Kidney glomerular epithelial cell (primary cell): ENCODE measurements at regions not wholly inside any gene's neighbourhood (a gene's known extent, or its start where the extent isn't known, plus 50 kb on each side); places are given as distances from the start of the nearest gene placed in this dataset.

Experiments
- DNase-seq: peaks from one replicate; lab custom pipeline; 2025; lab: John Stamatoyannopoulos, UW

GRCh38 chr20:62562831-62563230, 79.5 kb upstream of the SLCO4A1 start:
- no peak for DNase-seq

DNA sequence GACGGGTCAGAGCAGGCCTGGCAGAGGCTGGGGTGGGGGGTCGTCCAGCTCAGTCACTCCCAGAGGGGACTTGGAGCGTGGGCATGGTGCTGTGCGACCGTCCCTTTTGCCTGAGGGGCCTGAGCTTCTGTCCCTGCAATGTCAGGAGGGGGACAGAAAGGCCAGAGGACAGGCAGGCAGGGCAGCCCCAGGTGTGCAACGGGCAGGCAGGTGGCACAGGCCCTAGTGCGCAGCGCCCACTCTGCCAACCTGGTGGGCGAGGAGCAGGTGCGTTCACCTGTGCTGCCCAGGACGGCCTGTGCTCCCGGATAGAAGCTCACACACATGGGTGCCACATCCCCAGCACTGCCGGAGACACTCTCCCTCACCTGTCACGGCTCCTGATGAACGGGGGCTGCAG, 78.7 kb upstream of the SLCO4A1 start:
- no peak for DNase-seq

GRCh38 chr20:62564456-62565245, 77.7 kb upstream of the SLCO4A1 start:
- no peak for DNase-seq

GRCh38 chr20:62566266-62566665, 76.0 kb upstream of the SLCO4A1 start:
- DNase-seq, result no peak

- DNase-seq, result no peak
These were observed 75.5 kb upstream of the SLCO4A1 start for GRCh38 chr20:62566771-62567170.

GRCh38 chr20:62567246-62568044, 74.9 kb upstream of the SLCO4A1 start:
- no peak for DNase-seq

- DNase-seq, result no peak
These were observed 74.3 kb upstream of the SLCO4A1 start for GRCh38 chr20:62568045-62568389.

DNA sequence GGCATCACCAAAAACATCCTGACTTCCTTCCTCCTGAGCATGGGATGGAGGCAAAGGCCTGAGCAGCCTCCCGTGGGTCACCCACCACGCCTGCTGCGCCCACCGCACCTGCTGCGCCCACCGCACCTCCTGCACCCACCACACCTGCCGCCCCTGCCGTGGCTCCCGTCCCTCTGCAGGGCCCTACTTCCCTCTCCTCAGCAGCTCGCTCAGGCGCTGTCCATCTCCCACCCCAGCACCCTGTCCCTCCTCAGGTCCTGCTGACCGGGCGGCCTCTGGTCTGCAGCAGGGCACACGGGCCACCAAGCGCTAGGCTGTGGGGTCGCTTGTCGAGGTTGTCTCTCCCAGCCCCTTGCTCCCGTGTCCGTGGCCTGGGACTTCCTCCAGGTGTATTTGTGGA, 72.7 kb upstream of the SLCO4A1 start:
- no peak for DNase-seq

DNA sequence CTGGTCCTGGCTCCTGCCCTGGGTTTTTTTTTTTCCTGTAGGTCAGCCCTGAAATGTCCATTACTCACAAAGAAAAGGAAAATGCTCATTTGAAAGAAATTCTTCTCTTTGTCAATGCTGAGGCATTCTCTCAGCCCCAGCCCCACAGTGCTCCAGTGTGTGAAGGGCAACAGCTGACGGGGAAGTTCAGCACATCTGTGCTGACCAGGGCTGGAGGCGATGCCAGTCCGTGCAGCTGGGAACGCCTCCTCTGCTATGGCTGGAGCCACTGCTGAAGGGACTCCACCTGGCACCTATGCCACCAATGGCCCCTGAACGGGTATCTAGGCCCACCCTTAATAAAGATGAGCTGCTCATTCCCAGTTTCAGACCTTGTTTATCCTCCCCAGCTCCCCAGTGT, 71.9 kb upstream of the SLCO4A1 start:
- no peak for DNase-seq

- DNase-seq, result no peak
These were observed 71.2 kb upstream of the SLCO4A1 start for GRCh38 chr20:62570897-62571668.

DNA sequence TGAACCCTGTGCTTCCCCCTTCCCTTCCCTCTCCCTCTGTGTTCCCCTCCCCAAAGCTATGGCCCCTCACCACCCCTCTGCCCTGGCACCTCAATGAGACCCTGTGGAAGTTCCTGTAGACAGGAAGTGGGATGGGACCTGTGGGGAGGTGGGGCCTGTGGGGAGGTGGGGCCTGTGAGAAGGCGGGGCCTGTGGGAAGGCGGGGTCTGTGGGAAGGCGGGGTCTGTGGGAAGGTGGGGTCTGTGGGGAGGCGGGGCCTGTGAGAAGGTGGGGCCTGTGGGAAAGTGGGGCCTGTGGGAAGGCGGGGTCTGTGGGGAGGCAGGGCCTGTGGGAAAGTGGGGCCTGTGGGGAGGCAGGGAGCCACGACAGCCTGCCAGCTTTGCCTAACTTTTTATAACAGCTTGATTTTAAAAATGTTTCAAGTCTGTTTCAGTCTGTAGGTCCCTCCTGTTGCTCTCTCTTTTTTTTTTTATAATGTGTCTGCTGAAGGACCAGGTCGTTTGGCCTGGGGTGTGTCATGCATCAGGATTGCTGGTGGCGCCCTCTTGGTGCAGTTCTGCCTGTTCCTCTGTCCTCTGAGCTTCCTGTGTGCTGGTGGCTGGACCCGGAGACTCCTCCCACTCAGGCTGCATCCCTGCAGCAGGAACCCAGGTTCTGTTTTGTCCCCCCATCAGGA, 70.5 kb upstream of the SLCO4A1 start:
- no peak for DNase-seq

GRCh38 chr20:62572980-62573379, 69.3 kb upstream of the SLCO4A1 start:
- no peak for DNase-seq

DNA sequence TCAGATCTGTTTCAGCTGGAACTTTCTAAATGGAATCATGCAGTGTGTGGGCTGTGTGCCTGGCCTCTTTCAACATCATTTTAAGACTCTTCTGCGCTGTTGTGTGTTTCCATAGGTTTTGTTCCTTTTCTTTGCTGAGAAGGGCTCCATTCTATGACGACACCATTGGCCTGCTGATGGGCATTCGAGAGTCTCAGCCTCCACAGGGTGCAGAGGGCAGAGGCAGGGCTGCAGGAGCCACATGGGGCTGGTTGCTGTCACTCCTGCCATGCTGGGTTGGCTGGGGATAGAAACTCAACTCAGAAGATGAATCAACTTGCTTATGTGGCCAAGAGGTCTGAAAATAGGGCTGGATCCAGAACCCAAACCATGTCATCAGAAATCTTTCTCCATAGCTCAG, 68.5 kb upstream of the SLCO4A1 start:
- DNase-seq, result no peak

GRCh38 chr20:62574230-62574993, 67.9 kb upstream of the SLCO4A1 start:
- no peak for DNase-seq

- no peak for DNase-seq
These were observed 66.2 kb upstream of the SLCO4A1 start for GRCh38 chr20:62575976-62576722.

DNA sequence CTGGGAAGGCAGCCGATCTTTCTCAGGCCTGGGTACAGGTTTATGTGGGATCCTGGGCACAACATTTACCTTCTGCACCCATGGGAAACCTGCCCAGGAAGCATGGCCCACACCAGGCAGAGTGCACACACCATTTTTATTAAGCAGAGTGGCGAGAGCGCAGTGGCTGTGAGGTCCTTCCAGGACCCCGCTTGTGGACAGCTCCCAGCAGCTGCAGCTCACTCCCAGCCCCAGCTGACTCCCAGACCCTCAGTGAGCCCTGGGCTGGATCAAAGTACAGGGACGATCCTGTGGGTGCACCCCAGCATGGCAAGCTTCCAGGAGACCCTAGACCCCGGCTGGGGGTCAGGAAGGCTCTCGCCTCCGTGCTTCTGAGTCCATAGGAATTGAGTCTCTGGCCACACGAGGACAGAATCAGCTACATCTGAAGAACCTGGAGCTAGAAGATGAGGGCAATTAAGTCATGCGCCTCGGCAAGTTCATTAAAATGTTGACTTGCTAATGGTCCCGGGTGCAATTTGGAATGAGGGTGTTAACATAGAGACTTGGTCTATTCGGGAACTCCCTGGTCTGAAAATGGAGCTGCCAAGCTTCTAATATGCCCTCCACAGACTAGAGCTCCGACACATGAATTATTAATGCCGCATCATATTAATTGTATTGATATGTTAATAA, 65.4 kb upstream of the SLCO4A1 start:
- DNase-seq, result peak; percentile 0

DNA sequence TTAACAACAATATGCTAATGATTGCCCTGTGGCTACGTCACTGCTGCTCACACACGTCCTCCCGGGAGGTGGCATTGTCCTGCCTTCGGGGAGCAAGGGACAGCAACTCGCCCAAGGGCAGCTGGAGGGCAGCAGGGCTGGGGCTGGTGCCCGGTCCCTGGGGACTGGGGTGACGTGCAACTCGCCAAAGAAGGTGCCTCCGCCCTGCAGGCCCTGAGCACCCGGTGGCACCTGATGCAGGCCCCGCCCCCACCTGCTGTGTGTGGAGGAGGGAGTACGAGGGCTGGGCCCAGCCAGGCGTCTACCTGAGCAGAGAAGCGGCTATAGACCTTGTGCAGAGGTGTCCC, 64.8 kb upstream of the SLCO4A1 start:
- no peak for DNase-seq

- DNase-seq, result no peak
These were observed 63.9 kb upstream of the SLCO4A1 start for GRCh38 chr20:62578294-62578897.

DNA sequence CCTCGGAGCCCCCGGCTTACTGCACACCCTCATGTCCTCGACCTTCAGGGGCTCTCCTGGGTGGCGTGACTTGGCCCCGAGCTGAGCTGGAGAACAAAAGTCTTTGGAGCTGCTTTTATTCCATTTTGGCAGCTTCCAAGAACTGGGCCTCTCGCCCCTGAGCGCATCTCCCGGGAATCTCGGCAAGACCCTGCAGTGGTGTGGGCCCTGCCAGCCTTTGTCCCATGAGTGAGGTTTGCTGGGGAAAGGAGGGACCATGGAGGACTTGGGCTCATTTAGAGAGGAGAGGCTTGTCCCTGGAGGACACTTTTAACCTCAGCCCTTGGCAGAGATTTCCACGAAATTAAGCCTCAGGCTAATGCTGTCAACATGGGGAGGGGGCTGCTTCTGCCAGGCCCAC, 62.3 kb upstream of the SLCO4A1 start:
- DNase-seq, result no peak

GRCh38 chr20:62580733-62581132, 61.6 kb upstream of the SLCO4A1 start:
- no peak for DNase-seq
